HG02884 (cell line): ENCODE measurements at regions not wholly inside any gene's neighbourhood (a gene's known extent, or its start where the extent isn't known, plus 50 kb on each side); places are given as distances from the start of the nearest gene placed in this dataset.
"Not testable (repeated sequence)": the region's sequence is repeated elsewhere in the genome, so short reads cannot be mapped to it uniquely, and the experiment has no call there.

Source experiments
- ATAC-seq: cut with Tn5 transposase; IDR thresholded peaks from one replicate; pipeline ENCODE4 v1.9.1; 2021; ENCODE audit warnings: mild to moderate bottlenecking, moderate library complexity; ENCODE audit not compliant: unreplicated experiment

- no peak for ATAC-seq
Measured at GRCh38 chr3:150329408-150329807, 78.7 kb upstream of the TSC22D2 start.

DNA sequence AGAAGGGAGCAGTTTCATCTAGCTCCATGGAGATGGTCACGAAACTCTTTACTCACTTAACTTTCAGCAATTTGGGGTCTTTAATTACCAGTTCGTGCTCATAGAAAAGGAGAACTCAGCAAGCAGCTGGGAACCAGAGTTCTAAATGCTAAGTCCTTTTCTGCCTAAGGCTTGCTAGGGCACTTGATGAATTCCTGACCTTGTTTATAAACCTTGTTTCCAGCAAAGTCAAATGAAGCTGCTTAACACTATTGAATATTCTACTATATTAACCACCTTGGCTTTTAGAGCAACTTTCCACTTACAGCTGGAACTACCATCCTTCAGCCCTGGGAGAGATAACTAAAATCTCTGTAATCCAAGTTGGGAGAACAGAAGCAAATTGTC, 79.5 kb upstream of the TSC22D2 start:
- no peak for ATAC-seq

DNA sequence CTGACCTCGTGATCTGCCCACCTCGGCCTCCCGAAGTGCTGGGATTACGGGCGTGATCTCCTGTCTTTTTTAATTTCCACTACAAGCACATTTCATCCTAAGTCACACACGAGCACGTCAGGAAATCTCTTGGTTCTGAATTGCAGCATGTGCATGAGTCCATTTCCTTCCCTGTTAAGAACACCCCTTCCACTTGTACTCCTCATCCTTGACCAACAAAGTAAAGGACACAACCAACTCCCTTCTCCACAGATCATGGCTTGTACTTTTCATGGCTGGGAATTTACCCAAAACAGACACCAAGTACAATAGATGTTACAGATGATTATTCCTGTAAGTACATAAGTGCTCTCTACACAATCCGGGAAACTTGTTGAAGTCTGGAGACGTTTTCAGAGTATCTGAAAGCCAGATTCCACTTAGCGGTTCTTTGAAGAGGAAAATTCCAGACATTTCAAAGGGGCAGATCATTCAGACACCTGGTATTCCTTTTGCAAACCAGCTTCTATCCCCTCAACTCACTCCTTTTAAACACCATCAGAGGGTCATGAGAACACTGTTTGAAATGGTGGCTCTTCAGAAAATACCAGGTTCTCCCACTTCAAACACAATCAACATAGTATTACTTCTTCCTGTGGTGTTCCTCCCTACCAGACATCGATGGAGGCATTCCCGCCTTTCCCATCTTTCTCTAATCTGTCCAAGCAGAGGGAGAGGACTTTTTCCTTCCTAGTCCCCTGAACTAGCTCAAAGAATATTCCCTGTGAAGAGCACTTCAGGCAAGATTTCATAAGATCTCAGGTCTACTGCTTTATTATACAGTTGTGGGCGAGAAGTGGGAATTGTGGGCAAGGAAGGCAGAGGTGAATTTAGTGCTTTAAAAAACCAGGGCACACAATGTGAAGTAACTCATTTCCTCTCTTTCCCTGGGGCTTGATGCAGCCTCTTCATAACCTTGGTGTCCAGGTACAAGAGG, 80.1 kb upstream of the TSC22D2 start:
- ATAC-seq: no peak

DNA sequence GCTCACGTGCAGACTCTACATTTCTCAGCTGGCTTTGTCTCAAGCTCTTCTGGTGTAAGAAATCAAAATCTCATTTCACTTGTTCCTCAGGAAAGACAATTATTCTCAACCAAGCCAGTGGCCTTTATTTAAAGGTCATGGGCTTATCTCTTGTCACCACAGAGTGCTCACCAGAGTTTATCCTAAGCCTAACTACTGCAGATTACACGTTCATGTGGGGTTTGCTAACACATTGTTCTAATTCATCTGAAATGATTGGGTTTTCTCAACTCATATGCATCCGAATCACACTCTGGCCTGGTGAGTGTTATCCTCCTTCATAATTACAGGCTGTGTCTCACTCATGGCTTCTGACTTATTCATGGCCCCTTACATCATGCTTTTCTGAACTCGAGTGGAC, 83.3 kb upstream of the TSC22D2 start:
- no peak for ATAC-seq

- no peak for ATAC-seq
Measured at GRCh38 chr3:150324245-150324644, 83.9 kb upstream of the TSC22D2 start.

GRCh38 chr3:150323770-150324169, 84.3 kb upstream of the TSC22D2 start:
- no peak for ATAC-seq

GRCh38 chr3:150323091-150323490, 85.0 kb upstream of the TSC22D2 start:
- ATAC-seq: not testable (repeated sequence)

DNA sequence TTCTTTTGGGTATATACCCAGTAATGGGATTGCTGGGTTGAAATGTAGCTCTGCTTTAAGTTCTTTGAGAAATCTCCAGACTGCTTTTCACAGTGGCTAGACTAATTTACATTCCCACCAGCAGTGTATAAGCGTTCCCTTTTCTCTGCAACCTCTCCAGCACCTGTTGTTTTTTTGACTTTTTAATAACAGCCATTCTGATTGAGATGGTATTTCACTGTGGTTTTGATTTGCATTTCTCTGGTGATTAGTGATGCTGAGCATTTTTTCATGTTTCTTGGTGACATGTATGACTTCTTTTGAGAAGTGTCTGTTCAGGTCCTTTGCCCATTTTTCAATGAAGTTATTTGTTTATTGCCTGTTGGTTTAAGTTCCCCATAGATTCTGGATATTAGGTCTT, 87.1 kb upstream of the TSC22D2 start:
- ATAC-seq: not testable (repeated sequence)

DNA sequence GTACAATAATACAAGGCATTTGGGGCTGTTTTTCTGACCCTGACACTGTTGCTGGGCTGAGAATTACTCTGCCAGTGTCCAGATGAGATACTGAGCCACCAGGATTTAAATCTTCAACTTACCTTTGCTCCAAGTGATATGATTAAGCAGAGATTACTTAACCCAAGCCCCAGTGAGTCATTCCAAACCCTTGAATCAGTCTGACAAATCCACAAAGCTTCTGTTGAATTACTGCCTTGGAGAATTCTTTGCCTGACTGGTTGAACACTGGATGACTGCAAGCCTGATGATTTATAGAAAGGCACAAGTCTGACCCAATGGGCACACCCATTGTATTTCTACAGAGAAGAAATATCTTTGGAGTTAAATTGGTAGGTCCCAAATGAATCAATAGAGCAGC, 88.2 kb upstream of the TSC22D2 start:
- ATAC-seq: no peak

DNA sequence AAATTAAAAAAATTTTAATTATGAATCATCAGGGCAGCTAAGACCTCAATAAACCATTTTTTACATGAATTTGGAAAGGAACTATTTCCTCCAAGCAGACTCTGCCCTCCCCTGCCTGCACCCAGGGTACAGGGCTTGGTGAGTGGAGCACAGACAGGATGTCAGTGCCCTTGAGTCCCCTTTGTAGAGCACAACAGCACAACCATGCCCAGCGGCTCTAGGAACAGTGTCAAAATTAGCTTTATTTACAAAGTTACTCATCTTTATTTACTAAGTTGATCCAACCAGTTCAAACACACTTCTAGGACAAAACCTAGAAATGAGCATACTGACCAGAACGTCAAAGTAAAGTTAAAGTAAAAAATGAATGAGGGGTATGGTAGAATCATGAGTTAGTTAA, 90.6 kb upstream of the TSC22D2 start:
- ATAC-seq: no peak

GRCh38 chr3:150315721-150316120, 92.4 kb upstream of the TSC22D2 start:
- no peak for ATAC-seq

DNA sequence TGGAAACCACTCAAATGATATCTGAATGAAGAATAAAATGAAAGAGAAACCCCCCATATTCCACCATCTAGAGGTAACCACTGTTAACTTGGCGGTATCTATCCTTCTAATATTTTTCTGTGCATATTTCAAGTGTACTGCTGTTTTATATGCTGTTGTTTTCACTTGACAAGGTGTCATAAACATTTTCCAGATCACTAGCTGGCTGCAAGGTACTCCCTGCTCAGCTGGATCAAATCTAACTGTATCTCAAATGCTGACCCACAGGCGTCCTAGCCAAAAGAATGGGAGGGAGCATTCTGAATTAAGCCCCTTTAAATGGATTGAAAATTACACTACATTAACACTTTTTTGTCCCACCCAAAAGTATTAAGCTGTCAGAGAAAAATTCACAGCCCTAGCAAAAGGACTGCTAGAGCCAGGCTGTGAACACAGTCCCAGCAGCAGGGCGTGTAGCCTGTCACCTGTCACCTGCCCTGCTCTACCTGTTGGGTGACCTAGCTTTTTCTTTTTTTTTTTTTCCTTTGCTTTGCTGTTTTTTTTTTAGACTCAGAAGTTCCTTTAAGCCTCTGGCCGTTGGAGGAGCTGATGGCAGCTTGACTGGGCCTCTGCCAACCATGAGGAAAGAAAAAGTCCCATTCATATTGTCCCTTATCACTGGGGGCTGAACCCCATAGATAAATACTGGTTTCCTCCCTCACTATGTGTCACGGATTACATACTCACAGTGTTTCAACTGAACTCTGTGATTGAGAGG, 93.7 kb upstream of the TSC22D2 start:
- ATAC-seq: no peak

DNA sequence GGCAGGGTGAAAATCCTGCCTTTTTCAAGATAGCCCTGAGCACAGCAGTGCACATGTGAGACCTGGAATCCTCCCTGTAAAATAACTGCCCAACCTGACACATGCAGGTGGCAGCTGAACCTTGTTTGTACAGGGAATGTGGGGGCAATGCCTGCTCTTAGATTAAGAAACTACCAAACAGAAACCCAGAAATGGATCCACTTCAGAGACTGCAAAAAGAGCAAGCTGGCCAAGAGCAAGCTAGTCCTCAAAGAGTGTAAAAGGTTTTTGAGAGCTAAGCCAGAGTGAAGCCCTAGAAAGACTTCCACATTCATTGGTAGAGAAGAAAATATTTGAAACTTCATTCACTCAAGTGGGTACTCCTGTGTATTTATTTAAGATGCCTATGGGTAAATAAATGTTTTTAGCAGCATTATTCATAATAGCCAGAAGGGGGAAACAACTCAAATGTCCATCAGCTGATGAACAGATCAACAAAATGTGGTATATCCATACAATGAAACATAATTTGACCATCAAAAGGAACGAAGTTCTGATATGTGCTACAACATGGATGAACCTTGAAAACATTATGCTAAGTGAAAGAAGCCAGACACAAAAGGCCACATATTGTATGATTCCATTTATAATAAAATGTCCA, 96.0 kb upstream of the TSC22D2 start:
- no peak for ATAC-seq

DNA sequence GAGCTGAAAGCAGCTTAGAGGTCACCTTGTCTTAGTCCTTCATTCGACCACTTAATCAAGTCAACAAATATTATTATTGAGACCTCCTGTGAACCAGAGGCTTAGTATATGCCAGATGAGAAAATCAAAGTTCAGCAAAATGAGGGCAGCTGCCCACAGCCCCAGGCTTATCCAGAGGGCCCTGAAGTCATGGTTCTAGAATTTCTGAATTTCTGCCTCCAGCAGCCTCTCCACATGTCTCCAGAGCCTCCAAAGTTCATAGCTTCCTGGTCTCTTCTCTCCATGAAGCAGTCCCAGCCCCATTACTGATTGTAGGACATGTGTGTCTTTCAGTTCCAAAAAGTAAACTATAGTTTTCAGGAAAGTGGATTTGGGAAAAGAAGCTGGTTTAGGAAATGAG, 96.9 kb upstream of the TSC22D2 start:
- no peak for ATAC-seq

- ATAC-seq: no peak
Measured at GRCh38 chr3:150309557-150309956, 98.5 kb upstream of the TSC22D2 start.

DNA sequence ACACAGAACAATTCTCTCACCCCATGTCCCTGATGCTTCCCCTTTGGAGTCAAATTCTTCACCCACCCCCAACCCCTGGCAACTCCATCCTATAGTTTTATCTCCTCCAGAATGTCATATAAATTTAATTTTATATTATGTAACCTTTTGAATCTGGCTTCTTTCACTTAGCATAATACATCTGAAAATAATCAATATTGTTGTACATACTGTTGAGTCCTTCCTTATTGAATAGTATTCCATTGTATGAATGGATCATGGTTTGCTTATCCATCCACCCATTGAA, 98.9 kb upstream of the TSC22D2 start:
- no peak for ATAC-seq

DNA sequence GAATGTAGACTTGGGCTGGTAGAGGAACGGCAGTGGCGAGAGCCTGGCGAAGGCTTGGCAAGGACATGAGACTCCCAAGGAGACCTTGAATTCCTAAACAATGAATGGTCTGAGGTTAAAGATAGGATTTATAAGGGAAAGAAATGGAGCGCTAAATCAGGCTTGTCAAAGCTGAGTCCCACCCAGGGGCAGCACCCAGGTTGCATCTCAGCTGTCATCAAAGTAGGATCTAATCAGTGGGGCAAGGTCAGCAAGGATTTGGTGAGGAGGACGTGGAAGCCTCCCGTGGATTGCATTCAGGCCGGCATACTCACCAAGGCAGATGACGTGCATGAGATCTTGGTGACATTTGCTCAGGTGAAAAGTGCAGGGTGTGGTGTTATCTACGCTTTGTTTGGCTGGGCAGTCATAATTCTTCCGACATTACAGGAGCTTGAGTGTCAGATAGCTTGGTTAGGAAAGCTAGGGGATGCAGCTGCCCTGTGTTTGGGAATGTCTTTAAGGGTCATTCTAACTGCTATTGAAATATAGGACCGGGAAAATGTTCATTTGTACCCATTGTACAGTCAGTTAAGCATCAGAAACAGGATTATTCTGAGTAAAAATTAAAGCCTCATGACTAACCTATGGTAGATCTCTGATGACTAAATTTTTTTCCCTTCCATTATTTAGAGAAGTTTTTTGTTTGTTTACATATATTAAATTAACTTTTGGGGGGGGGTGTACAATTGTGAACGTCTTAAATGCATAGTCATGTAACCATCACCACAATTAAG, 99.4 kb upstream of the TSC22D2 start:
- no peak for ATAC-seq

GRCh38 chr3:150308037-150308319, 100.1 kb upstream of the TSC22D2 start:
- ATAC-seq: no peak

DNA sequence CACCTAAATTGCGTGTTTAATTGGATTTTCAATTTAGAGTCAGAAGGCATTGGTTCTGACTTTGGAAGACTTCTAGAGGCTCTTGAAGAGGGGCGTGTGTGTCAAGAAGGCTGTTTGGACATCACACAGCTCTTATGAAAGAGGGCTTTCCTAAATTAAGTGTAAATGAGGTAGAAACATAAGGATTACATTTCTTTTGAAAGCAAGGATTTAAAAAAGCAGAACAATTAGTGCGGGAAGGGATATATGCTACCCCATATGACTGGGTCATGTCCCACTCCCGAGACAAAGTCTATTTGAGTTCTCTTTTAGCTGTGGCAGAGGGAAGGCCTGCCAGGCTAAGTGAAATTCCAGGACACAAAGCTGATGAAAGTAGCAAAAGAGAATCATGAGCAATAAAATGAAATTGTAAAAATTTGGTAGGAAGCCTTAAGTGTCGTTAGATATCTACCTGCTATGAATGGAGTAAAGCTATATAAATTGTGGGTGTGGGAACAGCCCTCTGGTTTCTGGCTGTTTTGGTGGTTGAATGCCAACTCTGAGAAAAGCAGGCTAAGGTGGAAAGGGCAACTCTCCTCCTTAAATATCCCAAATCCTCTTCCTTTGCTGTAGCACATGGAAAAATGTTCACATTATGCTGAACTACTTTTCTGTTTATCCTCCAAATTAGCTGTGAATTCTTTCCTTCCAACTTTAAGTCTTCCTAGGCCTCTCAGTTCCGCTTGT, 100.6 kb upstream of the TSC22D2 start:
- ATAC-seq: no peak

GRCh38 chr3:150306906-150307305, 101.2 kb upstream of the TSC22D2 start:
- ATAC-seq: no peak

DNA sequence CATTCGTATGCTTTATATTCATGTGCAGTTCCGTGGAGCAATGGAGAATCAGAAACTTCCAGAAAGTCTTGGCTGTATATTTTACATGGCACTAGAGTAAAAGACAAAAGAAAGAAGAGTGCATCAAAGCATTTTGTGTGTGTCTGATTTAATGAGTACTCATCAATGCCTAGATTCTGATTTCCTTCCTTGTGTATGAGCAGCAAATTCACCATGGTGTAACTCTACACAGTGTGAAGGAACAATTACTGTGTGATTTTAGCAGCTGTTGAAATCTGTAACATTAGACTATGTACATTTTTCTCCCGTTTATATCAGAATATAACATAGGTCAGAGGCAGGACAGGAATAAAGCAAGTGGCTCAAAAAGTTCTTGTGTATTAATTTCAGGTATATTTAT, 102.0 kb upstream of the TSC22D2 start:
- no peak for ATAC-seq
